DMS53 treated with DMSO at 0.1 percent for 48 hours (cell line): ENCODE measurements at regions not wholly inside any gene's neighbourhood (a gene's known extent, or its start where the extent isn't known, plus 50 kb on each side); places are given as distances from the start of the nearest gene placed in this dataset.

Experiments used
- DNase-seq: peaks from one replicate; lab custom pipeline; 2025; ENCODE audit not compliant: unreplicated experiment; lab: John Stamatoyannopoulos, UW

DNA sequence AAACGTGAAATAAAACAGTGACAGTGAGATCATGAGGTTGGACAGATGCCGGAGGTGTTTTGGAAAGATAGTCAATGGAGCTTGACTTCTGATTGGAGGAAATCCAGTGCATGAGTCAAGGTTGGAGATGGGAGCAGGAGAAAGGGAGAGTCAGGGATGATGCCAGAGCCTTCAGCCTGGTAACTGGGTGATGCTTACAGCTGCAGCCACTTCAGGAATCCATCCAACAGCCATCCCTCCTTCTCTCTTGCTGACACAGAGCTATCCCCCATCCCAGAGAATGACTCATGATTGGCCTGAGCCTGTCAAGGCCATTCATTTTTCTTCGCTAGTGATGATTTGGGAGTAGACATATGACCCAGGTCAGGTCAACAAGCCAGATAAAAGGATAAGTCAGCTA, 112.8 kb downstream of the SAMD5 start:
- no peak for DNase-seq

DNA sequence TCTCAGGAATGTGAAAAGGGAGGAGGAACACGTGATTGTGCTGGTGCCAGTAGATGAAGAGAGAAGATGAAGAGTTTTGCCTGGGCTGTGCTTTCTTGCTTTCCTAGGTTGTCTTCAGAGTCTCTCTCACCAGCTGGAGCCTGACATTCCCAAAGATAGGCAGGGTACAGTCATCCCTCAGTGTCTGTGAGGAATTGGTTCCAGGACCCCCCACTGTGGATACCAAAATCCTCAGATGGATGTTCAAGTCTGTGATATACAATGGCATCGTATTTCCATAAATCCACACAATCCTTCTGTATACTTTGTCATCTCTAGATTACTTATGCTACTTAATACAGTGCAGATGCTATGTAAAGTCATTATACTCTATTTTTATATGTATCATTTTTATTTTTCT, 113.5 kb downstream of the SAMD5 start:
- no peak for DNase-seq

DNA sequence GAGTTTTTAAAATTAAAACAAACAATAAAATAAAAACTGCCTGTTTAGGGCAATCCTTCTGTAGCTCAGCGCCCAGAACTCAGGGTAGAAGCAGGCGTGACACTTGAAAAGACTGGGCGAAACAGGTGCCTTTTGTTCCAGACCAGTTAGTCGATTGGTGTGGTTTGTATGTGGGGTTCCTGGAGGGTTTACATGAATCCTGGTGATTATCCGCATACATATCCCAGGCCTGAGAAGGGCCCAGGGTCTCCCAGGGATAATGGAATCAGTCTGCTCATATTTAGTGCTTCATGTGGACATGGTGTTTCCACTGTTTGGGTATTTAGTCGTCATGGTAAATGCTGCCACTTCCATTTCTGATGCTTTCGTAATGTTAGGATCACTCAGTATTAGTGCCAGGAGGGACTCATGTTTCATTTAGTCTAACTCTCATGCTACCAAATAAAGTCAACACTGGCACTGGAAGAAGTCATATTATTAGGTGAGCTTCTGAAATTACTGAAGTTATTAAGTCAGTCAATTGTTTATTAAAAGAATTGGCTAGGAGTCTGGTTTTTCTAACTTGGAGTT, 116.5 kb downstream of the SAMD5 start:
- no peak for DNase-seq

DNA sequence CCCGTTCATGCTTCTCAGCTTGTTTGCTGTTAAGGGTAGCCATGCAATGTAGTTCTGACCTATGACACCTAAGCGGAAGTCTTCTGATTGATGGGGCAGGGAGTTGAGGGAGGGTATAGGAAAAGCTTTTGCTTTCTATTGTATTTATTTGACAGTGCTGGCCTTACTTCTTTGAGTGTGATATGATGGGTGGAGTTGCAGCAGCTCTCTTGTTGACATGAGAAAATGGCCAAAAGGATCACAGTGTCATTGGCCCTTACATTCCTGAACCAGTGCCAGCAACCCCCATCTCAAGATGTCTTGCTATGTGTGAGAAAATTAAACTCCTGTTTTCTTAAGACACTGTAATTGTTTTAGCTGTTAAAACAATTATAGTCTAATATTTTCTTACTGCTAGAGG, 117.5 kb downstream of the SAMD5 start:
- no peak for DNase-seq

DNA sequence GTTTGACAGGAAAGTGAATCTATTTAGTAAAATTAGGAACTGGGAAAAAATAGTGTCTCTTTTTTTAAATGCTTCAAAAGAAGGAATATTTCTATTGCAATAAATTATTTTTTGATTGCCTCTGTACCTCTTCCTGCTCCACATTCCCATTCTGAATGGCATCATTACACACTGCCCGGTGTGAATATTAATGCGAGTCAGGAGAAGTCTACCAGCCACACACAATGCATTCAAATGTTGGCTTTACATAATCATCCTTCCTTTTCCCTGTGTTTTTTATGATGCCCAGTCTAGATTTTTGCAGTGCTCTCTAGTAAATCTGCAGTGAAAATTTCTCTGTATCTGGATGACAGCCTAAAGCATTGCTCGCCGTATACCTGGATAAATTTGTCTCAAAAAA, 118.9 kb downstream of the SAMD5 start:
- DNase-seq: no peak

DNA sequence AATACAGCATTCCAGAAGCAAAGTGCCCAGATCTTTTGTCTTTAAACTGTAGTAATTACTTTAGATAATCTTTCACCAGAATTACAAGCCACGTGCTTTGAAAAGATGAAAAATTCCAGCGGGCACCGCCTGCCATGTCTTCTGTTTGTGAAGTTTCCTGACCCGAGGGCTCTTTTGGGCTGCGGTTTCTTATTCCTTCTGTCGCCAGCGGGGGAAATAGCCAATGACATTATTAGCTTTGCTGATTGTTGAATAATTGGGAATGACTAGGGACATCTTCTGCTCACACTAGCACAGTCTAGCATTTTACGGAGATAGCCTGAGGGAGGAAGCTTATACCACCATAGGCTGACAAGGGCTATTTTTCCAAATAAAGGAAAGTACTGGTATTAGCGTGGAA, 124.7 kb downstream of the SAMD5 start:
- no peak for DNase-seq

DNA sequence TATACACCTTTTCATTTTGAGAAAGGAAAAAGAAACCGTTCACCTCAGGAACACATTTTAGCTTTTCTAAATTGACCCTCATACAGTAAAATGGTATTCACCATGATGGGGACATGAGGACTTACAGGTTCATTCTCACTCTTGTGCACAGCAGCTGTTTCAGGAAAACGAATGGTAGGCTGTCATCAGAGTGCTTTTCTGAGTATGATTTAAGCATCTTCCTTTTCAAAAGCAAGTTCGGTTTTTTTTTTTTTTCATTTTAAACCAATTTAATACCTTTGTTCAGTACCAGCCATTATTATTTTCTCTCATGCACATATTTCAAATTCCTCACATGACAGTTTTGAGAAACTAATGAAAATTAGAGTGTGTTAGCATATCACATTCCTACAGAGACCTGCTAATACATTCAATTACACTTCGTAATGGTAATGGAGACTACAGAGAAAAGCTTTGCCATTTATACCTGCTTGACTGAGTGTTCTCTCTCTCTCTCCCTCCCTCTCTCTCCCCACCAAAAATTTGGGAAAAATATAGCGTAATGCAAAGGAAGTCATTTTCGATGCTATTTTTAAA, 129.2 kb downstream of the SAMD5 start:
- DNase-seq: no peak

DNA sequence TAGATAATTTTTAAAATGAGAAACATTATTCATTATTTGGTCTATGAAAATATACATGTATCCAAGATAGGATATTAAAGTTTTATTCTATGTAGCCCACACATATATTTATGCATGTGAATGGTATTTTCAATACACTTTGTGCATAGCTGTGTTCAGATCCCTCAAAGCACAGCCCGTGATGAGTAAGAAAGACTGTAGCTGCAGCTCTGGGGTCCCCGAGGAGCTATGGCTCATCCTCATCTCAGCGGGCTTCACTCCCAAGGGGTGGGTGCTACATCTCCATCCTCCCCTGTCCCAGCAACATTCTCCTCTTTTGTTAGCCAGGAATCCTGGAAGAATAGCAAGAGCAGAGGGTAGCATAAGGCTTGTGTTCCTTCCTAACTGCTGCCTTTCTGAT, 130.8 kb downstream of the SAMD5 start:
- DNase-seq: no peak

DNA sequence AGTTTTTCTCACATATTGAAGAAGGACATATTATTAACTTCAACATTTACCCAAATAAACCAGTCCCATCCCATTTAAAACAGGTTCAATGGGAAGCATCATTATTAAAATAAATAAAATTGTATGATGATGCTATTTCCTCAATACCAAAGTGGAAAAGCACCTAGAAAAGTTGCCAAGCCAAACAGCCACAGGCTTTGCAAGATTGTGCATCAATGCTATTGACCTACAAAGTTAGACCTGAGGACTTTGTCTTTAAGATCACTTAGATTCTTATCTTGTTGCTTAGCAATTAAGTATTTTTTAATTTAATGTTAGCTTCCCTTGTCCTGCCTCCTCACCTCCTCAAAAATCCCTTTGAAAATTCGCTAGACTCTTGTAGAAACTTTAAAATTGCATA, 132.1 kb downstream of the SAMD5 start:
- no peak for DNase-seq

DNA sequence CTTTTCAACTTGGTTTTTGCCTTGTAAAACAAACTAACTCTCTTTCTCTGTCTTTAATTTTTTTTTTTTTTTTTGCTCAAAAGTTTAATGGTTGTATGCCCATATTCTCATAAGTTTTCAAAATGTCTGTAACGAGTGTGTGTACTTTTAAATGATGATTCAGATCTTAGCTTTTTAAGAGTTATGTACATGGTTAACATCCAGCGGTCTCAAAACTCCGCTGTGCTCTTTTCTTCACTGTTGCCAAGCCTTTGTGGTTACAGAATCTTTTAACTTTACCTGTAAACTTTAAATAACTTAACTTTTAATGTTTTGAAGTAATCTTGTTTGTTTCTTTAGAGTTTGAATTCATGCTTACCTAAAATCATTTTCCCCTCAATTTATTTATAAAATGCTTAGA, 133.0 kb downstream of the SAMD5 start:
- no peak for DNase-seq

DNA sequence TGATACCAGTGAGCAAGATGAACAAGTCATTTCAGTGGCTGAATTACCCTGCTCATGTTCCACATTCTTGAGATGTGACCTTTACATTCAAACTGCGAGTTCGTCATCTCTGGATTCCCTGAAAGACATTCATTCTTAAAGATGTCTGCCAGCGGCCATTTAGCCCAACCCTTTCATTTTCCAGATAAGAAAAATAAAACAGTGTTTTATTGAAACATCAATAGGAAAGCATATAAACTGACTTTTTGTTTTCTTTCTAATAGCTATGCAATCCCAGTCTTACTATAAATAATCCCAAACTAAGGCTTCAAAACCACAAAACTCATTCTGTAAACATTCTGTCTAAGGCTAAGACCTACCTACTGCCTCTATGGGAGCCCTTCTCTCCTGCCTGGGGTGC, 134.0 kb downstream of the SAMD5 start:
- no peak for DNase-seq

DNA sequence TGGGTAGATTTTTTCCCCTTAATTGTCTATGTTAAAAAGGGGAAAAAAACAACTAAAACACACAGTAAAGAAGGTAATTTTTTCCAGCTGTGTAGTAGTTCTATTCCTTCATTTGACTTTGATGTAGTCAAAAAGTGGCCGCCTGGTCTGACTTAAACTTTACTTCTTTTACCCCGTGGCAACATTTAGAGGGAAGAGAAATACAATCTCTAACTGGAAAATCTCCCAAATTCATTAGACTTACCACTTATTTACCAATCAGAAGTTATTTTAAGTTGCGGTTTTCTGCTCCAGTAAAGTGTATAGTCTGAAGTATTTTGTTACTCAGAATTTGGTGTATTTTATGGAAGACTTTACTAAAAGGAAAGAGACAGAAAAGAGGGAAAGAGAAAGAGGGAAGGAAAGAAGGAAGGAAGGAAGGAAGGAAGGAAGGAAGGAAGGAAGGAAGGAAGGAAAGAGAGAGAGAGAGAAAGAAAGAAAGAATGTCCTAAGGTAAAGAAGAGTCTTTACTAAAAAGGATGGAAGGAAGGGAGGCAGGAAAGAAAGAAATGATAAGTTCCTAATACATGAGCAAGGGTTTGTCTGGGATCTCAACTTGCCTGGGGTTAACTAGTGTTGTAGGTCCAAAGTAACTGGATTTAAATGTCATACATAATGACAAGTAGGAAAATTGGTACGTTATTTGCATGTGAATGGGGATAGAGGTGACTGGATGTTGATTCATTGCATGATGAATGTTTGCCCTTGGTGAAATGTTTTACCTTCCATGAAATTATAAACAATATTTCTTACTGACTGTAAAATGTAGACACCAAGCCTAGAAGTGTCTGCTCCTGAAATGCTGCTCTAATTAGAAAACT, 135.1 kb downstream of the SAMD5 start:
- no peak for DNase-seq

DNA sequence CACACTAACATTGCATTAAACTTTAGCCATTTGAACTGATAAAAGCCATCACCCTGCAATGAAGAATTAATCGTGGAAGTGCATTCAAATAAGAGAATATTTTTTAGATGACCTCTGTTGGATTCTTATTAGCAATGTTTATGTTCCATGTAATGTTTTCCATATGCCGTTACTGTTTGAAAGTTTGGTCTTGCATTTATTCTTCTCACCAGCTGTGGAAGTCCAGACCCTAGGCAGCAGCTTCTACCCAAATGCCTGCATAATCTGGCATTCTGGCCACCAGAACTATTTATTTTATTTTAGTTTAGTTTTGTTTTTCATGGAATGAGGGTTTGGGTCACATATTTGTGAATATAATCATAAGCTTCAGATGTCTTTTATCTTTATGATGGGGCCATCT, 140.4 kb downstream of the SAMD5 start:
- DNase-seq: no peak

DNA sequence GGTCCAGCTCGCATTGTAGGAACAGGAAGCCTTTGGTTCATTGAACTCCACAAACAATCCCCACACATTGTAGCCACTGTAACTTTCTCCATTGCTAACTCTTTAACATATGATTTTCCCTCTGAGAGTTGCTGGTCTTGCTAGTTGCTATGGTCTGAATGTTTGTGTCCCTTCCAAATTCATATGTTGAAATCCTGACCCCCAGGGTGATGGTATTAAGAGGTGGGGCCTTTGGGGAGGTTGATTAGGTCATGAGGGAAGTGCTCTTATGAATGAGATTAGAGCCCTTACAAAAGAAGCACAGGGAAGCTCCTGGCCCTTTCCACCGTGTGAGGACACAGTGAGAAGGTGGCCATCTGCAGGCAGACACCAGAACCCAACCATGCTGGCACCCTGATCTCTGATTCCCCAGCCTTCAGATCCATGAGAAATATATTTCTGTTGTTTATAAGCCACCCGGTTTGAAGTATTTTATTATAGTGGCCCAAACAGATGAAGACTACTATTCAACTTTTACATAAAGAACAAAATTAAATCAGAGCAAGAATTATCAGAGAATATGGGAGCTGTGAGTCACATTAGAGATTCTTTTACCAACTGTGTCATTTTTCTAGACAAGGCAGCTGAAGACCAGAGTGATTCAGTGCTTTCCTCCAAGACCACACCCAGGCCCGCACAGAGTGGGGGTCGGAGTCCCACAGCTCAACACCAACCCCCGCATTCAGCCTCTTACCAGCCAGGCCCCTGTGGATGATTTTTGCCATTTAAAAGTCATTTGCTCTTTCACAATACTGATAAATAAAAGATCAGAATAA, 143.0 kb downstream of the SAMD5 start:
- no peak for DNase-seq

DNA sequence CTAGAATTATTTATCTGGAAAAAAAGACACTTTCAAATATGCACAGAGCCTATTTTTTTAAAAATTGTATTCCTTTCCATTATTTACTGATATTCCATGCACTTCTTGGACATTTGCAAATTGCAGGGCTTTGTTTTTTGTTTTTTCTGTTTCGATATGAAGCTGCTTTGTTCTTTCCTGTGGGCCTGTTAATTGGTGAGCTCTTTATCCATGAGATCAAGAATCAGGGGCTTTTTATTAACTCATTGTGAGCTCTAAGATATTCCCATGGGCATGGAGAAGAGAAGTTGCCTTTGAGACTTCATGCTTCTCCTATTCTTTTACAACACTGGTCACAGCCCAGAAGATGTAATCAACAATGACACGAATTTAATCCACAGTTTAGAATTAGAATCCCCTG, 145.1 kb downstream of the SAMD5 start:
- DNase-seq: no peak

DNA sequence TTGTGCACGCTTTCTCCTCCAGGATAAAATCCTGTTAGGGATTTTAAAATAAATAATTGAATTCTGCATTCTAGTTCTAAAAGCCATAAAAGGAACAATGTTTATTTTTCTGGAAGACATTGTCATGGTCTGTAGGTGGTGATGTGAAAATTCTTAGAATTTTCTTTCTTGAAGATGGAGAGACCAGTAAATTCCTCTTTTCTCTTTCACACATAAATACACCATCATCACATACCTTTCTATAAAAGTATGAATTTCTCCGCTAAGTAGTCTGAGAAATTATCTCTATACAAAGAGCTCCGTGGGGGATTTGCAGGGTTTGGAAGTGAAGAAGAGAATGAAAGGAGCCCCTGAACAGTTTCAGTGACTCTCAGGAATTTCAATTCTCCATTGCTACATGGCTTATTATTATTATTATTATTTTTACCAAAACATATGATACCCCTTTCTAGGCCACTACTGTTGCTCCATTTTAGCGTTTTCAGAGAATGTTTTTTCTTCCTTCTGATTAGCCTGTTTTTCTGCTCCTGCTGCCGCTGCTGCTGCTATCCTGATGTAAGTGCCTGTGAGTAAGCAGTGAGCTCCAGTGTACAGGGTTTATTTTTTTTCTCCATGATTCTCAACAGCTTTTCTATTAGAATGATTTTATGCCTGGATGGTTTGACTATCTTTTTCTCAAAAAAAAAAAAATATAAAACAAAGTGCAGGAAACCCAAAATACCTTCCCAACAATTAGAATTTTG, 145.8 kb downstream of the SAMD5 start:
- no peak for DNase-seq

DNA sequence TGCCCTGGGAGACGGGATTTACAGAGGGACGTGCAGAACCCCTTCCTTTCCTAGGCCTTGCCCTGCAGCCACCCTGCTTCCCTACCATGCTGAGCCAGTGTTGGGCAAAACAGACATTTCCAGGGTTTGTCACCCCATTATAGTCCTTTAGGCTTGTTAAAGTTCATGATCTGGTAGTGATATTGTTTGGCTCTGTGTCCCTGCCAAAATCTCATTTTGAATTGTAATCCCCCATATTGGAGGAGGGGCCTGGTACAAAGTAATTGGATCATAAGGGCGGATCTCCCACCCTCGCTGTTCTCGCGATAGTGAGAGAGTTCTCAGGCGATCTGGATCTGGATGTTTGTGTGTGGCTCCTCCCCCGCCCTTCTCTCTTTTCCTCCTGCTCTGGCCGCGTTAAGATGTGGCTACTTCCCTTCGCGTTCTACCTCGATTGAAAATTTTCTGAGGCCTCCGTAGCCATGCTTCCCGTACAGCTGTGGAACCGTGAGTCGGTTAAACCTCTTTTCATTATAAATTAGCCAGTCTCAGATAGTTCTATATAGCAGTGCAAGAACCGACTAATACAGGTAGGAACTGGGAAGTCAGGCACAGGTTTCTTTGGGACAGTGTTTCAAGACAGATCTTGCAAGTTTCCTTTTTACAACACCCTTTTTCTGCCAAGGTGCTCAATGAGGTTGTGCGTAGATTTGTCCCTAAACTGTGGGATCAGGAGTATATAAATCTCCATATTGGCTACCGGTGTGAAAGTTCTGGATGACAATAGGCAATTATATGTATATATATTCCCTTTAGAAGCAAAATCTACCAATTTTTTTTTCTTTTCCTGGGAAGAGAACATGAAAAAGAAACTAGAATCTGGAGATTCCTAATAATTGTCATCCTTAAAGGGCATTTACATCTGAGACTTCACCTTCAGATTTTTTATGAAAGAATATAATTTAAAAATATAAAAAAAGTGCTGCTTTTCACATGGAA, 152.1 kb downstream of the SAMD5 start:
- no peak for DNase-seq

DNA sequence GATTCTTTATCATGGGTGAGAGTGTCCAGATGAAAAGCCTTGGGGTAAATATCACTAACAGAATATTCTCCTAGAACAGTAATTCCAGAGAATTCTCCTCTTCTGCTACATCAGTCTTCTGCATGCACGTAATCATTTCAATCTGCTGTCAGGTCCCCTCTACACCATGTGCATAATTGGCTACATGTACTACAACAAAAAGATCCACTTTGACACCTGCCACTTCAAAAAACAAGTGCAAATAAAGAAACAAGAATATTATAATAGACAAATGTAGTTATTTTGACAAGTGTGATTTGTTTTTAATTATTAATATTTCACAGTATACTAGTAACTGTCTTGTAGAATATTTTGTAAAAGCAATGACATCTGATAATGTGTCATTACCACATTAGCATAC, 154.2 kb downstream of the SAMD5 start:
- no peak for DNase-seq

DNA sequence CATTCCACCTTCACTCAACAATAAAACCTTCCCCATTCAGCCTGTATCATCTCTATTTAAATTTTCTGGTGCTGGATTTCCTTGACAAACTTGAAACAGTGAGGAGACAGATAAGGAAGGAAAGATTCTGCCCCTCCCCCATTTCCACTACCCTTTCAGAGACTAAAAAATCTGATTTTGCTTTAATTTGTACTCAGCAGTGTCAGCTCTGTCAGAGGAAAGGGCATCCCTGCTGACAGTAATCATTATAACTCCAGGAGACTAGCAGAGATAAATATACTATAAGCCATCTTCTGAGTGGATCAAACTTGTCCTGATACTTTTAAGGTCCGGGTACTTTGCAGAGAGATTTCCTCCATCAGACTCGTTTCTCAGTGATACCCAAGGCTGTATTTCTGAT, 155.6 kb downstream of the SAMD5 start:
- no peak for DNase-seq

DNA sequence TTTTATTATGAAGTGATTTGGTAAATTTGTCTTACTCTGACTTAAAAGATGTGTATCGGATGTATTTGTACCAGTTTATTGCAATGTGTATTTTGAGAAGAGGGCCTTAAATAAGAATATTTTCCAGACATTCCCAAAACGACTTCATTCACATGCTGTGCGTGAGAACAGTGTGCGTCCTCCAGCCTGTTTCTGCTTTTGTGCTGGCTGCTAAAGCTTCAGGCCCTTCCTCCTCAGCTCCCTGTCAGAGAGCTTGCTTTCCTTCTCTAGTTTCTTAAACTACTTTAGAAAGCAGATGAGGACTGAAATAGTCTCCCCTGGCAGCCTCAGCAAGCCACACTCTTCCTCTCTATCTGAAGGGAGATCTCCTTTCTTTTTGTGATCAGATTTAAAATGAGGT, 157.8 kb downstream of the SAMD5 start:
- DNase-seq: no peak
